ENCODE measurements at regions not wholly inside any gene's neighbourhood (a gene's known extent, or its start where the extent isn't known, plus 50 kb on each side); places are given as distances from the start of the nearest gene placed in this dataset.

GRCh38 chr2:200748779-200749178 lies 62.9 kb upstream of the BZW1 start:
- no peak for FAIRE-seq
- whole genome bisulfite sequencing, 2 experiments (ENCODE audit: extremely low coverage in 1 of 2, insufficient coverage in 1 of 2, insufficient read length in 1 of 2, insufficient replicate concordance in 2 of 2, low coverage in 1 of 2, low lambda C conversion rate in 2 of 2, missing lambda C conversion rate in 1 of 2): 91% methylated on average over 4 of the region's 4 CpGs; no CpG with 5 or more reads in 1 of the 2 experiments

More at GRCh38 chr2:200748779-200749178, 62.9 kb upstream of the BZW1 start:
- H3K23me2 ChIP-seq (ENCODE audit: low read depth, low read length): no peaks in the 10 kb centered on the region; the same call in 1 of the 2 replicates
- H3K27me3 ChIP-seq (replicated peaks in 1 of 4; ENCODE audit: control insufficient read depth in 3 of 4, extremely low read depth in 1 of 4, insufficient read depth in 3 of 4, low read length in 3 of 4): no peaks in the 10 kb centered on the region
- no peak for DNase-seq (ENCODE audit: low read depth in 1 of 2, low spot score in 2 of 2)
- H2BK5ac ChIP-seq (ENCODE audit: low read depth, low read length): no peak overlapping the region
- no peak overlapping the region for H3K27ac ChIP-seq (ENCODE audit: low read depth, low read length)
- no peaks in the 10 kb centered on the region for H3K9me3 ChIP-seq (ENCODE audit: insufficient read depth in 2 of 2, low read depth in 1 of 2, low read length in 1 of 2)
- no peak overlapping the region for H2BK20ac ChIP-seq (ENCODE audit: low read length)
- H3K4me3 ChIP-seq (ENCODE audit: extremely low read depth in 1 of 4, insufficient read depth in 2 of 4, low read depth in 3 of 4, low read length in 4 of 4): no peak overlapping the region
- ChIA-PET CTCF (ENCODE audit: partially characterized antibody) (interaction anchor here (0.9 to 5.1 kb wide), 7 partner anchors 9 to 55 kb away, joined by 3 to 25 read pairs (median 5); no protein-coding TSS in a partner anchor), POLR2A (ENCODE audit: partially characterized antibody) (no interaction called here)
- H4K8ac ChIP-seq (ENCODE audit: extremely low read depth, insufficient read depth, low read length): no peak overlapping the region
- H2BK12ac ChIP-seq (ENCODE audit: low read depth, low read length): no peak overlapping the region
- no peak overlapping the region for H3K9ac ChIP-seq (replicated peaks in 1 of 4; ENCODE audit: extremely low read depth in 1 of 4, low read depth in 3 of 4, low read length in 3 of 4)
- H3K79me2 ChIP-seq (ENCODE audit: control insufficient read depth in 1 of 2, insufficient read depth in 2 of 2, low read length in 2 of 2): no peaks in the 10 kb centered on the region
- H3K56ac ChIP-seq (replicated peaks; ENCODE audit: insufficient read length, low read depth, low read length): no peak overlapping the region
- H4K5ac ChIP-seq (ENCODE audit: insufficient read length, low read depth, low read length): no peak overlapping the region
- H2BK15ac ChIP-seq (ENCODE audit: low read length): no peak overlapping the region
- no peak overlapping the region for H2AK5ac ChIP-seq (ENCODE audit: low read depth, low read length)
- no peak overlapping the region for H3K14ac ChIP-seq (ENCODE audit: insufficient read length)
- H4K20me1 ChIP-seq (replicated peaks in 1 of 2; ENCODE audit: control insufficient read depth in 1 of 2, insufficient read depth in 2 of 2, low read length in 2 of 2): no peaks in the 10 kb centered on the region
- no peak overlapping the region for H2BK120ac ChIP-seq (replicated peaks; ENCODE audit: low read depth, low read length)
- no peak overlapping the region for H3K4ac ChIP-seq (replicated peaks; ENCODE audit: insufficient read length, low read depth, low read length)
- no peaks in the 10 kb centered on the region for H3K36me3 ChIP-seq (ENCODE audit: control insufficient read depth in 2 of 4, insufficient read depth in 4 of 4, low read length in 3 of 4)
- no peak overlapping the region for H3K23ac ChIP-seq (ENCODE audit: insufficient read length)
- no peak overlapping the region for H2AFZ ChIP-seq (ENCODE audit: low read length)
- TF ChIP-seq NRF1 (IDR thresholded peaks at IDR 0.05; ENCODE audit: low read depth, low read length): no peak
- no peaks in the 10 kb centered on the region; a peak in 1 of 7 replicates for H3K4me1 ChIP-seq (replicated peaks in 1 of 4; ENCODE audit: control insufficient read depth in 3 of 4, insufficient read depth in 4 of 4, low read length in 3 of 4)
- H4K91ac ChIP-seq (replicated peaks; ENCODE audit: insufficient read length, low read length): no peak overlapping the region
- no peak overlapping the region for H3K4me2 ChIP-seq (ENCODE audit: insufficient read depth in 1 of 2, low read depth in 2 of 2, low read length in 2 of 2)
- no peaks in the 10 kb centered on the region for H3K79me1 ChIP-seq (ENCODE audit: low read depth, low read length)
- no peak overlapping the region for H3K18ac ChIP-seq (ENCODE audit: extremely low read depth, low read length)
